Psoas muscle (tissue), 7 donors: ENCODE measurements at regions not wholly inside any gene's neighbourhood (a gene's known extent, or its start where the extent isn't known, plus 50 kb on each side); places are given as distances from the start of the nearest gene placed in this dataset.

ENCODE experiments used
- ATAC-seq, 4 donors: fragments of 200-7000 bp; cut with Tn5 transposase; one replicate each; pipeline ENCODE4 v1.9.1; 2020; ENCODE audit warnings: moderate library complexity in 3 of 4, mild to moderate bottlenecking in 2 of 4
- DNase-seq, 2 donors: peaks; one replicate each; pipeline ENCODE4 v3.0.0-alpha.2; 2020
- H3K27ac ChIP-seq: fragments of 200-600 bp; one replicate; pipeline ENCODE4 v1.8.0; 2022
- H3K27me3 ChIP-seq, 3 donors: fragments of 200-600 bp in 1 of 3; one replicate each; pipeline versions ENCODE4 v1.6.1 to v1.8.0; 2013 to 2022; ENCODE audit warnings: low read length in 2 of 3, mild to moderate bottlenecking in 2 of 3, moderate library complexity in 1 of 3; ENCODE audit not compliant: insufficient read depth in 3 of 3
- H3K36me3 ChIP-seq, 2 donors: fragments of 200-600 bp in 1 of 2; one replicate each; pipeline versions ENCODE4 v1.6.1 to v1.8.0; 2013 to 2022; ENCODE audit warnings: low read depth in 1 of 2, mild to moderate bottlenecking in 1 of 2, moderate library complexity in 1 of 2; ENCODE audit not compliant: insufficient read depth in 1 of 2
- H3K4me1 ChIP-seq: fragments of 200-600 bp; one replicate; pipeline ENCODE4 v1.8.0; 2022
- H3K4me3 ChIP-seq: fragments of 200-600 bp; one replicate; pipeline ENCODE4 v1.8.0; 2022; ENCODE audit warnings: mild to moderate bottlenecking
- H3K9me3 ChIP-seq: fragments of 200-600 bp; one replicate; pipeline ENCODE4 v1.8.0; 2022
- WGBS, 3 donors: extraction: QIAGEN DNeasy Blood & Tissue Kit; methylation state at CpG; one replicate each; pipeline versions ENCODE4 v1.1.6 to v1.1.7; 2013; 5-methylcytosine and 5-hydroxymethylcytosine counted together
- intact Hi-C, 2 donors: fragments of 100-400 bp; cut with DNase I; formaldehyde crosslinking; loops; one replicate each; pipeline versions ENCODE4 v1.11.0 to v1.14.2; 2022
- TF ChIP-seq, protein P1 (sequence below): fragments of 200-600 bp; IDR thresholded peaks from one replicate; pipeline ENCODE4 v1.8.0; 2022; ENCODE audit warnings: antibody characterized with exemption
- donor health status: healthy with polysubstance abuse.
- donor health status: DM: no; HTN: no; CAD: no; lungs with moderate emphysema.
- donor health status: Bipolar disorder and iron deficiency.
- donor health status: healthy.
- donor health status: DM: yes; HTN: yes; CAD: no.
- donor health status: DM: no; HTN: no; CAD: no.
- donor health status: DM: yes; HTN: yes; CAD: no.

DNA sequence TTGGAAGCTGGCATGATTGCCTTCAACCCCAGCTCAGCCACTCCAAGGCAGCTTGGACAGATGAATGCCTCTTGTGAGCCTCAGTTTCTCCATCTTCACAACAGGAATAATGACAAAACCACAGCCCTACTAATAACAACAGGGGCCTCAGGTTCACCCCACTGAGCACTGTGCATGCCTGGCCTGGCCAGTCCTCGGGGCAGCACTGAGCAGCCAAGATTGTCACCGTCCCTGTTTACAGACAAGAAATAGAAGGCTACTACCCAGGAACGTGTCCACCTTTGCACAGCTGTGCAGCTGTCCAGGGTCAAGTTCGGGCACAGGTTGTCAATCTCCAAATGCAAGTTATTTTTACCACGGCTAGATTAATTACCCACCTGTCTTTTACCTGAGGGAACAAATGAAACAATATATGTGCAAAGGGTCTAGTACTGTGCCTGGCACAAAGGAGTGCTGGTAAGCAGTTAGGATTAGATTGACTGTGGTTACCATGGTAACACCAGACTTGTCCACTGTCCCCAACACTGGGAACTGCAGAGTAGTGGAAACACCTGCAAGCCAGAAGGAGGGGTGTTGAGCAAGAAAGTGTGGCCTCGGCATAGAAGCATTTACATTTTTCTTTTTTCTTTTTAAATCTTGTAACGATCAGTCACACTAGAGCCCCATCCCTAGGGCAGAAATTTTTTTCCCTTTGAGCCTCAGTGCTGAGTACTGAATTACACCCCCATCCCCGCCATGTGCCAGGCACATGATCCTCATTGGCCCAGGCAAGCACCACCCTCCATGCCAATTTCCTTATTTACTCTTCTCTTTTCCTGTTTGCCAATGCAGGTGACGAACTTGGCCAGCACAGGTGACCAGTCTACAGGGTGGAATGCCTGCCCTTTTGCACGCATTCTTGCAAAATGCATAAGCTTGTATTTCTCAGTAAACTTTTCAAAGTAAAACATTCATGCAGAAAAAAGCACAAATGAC lies 66.3 kb upstream of the SLC6A6 start:
- WGBS, 3 donors: 26 to 31% (median 28%) methylated on average over 10 of the region's 10 CpGs
- TF ChIP-seq, protein P1, sequence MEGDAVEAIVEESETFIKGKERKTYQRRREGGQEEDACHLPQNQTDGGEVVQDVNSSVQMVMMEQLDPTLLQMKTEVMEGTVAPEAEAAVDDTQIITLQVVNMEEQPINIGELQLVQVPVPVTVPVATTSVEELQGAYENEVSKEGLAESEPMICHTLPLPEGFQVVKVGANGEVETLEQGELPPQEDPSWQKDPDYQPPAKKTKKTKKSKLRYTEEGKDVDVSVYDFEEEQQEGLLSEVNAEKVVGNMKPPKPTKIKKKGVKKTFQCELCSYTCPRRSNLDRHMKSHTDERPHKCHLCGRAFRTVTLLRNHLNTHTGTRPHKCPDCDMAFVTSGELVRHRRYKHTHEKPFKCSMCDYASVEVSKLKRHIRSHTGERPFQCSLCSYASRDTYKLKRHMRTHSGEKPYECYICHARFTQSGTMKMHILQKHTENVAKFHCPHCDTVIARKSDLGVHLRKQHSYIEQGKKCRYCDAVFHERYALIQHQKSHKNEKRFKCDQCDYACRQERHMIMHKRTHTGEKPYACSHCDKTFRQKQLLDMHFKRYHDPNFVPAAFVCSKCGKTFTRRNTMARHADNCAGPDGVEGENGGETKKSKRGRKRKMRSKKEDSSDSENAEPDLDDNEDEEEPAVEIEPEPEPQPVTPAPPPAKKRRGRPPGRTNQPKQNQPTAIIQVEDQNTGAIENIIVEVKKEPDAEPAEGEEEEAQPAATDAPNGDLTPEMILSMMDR: peak; percentile 16
- DNase-seq (no peak), ATAC-seq (peak; percentile 75 to 91 (median 82))
- Histone ChIP-seq H3K27me3 (no peaks in the 10 kb centered on the region), H3K36me3 (no peaks in the 10 kb centered on the region), H3K4me3 (no peak overlapping the region), H3K9me3 (no peaks in the 10 kb centered on the region), H3K4me1 (peaks cover 13% of the 10 kb centered on the region), H3K27ac (peak overlapping the region; percentile 16)
- intact Hi-C loops: no loop called here

DNA sequence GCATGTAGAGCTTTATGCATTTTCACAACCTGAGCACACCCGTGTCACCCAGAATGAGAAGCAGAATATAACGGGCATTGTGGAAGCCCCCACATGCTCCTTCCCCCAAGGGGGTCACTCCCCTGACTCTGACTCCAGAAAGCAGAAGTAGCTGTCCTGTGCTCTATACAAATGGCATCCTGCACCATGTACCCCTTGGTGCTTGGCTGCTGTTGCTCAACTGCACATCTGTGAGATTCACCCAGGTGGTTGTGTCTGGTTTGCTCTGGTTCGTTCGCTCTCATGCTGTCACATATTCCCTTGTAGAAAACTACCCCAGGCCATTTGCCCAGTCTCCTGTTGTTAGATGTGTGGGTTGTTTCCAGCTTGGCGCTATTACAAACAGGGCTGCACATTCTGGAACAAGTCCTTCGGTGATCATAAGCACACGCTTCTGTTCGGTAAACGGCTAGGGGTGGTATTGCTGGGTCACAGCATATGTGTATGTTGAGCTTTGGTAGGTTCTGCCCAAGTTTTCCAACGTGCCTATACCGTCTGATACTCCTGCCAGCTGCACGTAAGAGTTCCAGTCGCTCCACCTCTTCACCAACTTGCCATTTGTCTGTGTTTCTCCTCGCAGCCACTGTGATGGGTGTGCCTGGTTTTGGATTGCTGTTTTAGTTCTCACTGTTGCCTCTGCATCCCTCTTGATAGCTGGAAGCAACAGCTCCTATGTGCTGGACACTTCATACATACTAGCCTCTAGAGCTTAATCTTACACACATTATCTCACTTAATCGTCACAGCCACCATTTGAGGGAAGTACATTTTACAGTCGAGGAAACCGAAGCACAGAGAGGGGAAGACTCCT lies 65.4 kb upstream of the SLC6A6 start:
- WGBS, 3 donors: 36 to 38% (median 37%) methylated on average over 17 of the region's 17 CpGs
- Histone ChIP-seq H3K9me3 (no peaks in the 10 kb centered on the region), H3K4me3 (no peak overlapping the region), H3K4me1 (peaks cover 13% of the 10 kb centered on the region), H3K36me3 (no peaks in the 10 kb centered on the region), H3K27ac (peak overlapping the region; percentile 9), H3K27me3 (no peaks in the 10 kb centered on the region)
- peak in 2 of 4 donors; percentile 13 to 30 for ATAC-seq
- DNase-seq: no peak
- TF ChIP-seq, protein P1: no peak
- intact Hi-C loops: no loop called here

DNA sequence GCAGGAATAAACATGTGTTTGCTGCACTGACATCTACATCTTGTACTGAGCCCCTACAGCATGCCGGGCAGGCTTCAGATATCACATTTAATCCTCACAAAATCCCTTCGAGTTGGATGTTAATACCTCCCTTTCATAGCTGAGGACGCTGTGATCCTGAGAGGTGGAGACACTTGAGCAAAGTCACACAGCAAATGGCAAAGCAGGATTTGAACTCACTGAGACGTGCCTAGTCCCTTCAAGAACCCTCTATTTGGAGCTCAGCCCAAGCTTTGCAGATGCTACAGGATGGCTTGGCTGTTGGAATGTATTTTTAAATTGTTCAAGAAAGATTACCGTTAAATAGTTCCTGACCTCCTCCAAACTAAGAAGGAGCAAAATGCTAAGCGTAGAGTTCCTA lies 64.6 kb upstream of the SLC6A6 start:
- ATAC-seq: no peak
- Histone ChIP-seq H3K4me3 (no peak overlapping the region), H3K36me3 (no peaks in the 10 kb centered on the region), H3K4me1 (peaks cover 13% of the 10 kb centered on the region), H3K27ac (no peak overlapping the region), H3K9me3 (no peaks in the 10 kb centered on the region), H3K27me3 (no peaks in the 10 kb centered on the region)
- intact Hi-C loops: no loop called here
- 34 to 44% (median 41%) methylated on average over 6 of the region's 6 CpGs for WGBS, 3 donors
- no peak for DNase-seq
- TF ChIP-seq, protein P1: no peak

DNA sequence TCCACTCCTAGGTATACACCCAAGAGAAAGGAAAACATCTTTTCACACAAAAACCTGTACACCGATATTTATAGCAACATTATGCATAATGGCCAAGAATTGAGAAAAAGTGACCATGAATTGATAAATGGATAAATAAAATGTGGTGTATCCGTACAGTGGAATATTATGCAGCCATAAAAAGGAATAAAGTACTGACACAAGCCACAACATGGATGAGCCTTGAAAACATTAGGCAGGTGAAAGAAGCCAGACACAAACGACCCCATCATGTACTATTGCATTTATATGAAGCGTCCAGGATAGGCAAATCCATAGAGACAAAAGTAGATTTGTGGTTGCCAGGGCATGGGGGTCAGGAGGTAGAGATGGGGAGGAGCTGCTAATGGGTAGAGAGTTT lies 64.2 kb upstream of the SLC6A6 start:
- intact Hi-C loops: no loop called here
- H3K27me3 ChIP-seq: no peaks in the 10 kb centered on the region
- no peak for ATAC-seq
- peaks cover 13% of the 10 kb centered on the region for H3K4me1 ChIP-seq
- H3K4me3 ChIP-seq: no peak overlapping the region
- TF ChIP-seq, protein P1: no peak
- H3K27ac ChIP-seq: no peak overlapping the region
- H3K9me3 ChIP-seq: no peaks in the 10 kb centered on the region
- no peak for DNase-seq
- no peaks in the 10 kb centered on the region for H3K36me3 ChIP-seq
- 65 to 75% (median 69%) methylated on average over 4 of the region's 4 CpGs for WGBS, 3 donors
